RWPE2 (cell line): ENCODE measurements at regions not wholly inside any gene's neighbourhood (a gene's known extent, or its start where the extent isn't known, plus 50 kb on each side); places are given as distances from the start of the nearest gene placed in this dataset.
A peak's percentile ranks its signal among the peaks of the same experiment; 100 is the strongest.

ENCODE experiments used
- ATAC-seq: fragments of 200-7000 bp; cut with Tn5 transposase; 3 replicates; pipeline ENCODE4 v1.9.1; 2021; ENCODE audit warnings: low read depth
- DNase-seq: peaks from one replicate; pipeline ENCODE4 v3.0.0-alpha.2; 2020; ENCODE audit warnings: low spot score
- H3K27ac ChIP-seq: fragments of 450-650 bp; 2 replicates; pipeline ENCODE4 v1.5.1; 2017; ENCODE audit warnings: mild to moderate bottlenecking; ENCODE audit not compliant: poor library complexity, severe bottlenecking
- H3K27me3 ChIP-seq: fragments of 250-450 bp; sonication (Bioruptor Pico); 2 replicates; pipeline ENCODE4 v1.5.1; 2021; ENCODE audit warnings: mild to moderate bottlenecking, moderate library complexity; ENCODE audit not compliant: insufficient read depth, poor library complexity, severe bottlenecking
- H3K36me3 ChIP-seq: fragments of 250-450 bp; sonication (Bioruptor Pico); 2 replicates; pipeline ENCODE4 v1.5.1; 2020; ENCODE audit warnings: low read depth, mild to moderate bottlenecking, moderate library complexity
- H3K4me1 ChIP-seq: fragments of 250-450 bp; sonication (Bioruptor Pico); 2 replicates; pipeline ENCODE4 v1.5.1; 2021; ENCODE audit warnings: mild to moderate bottlenecking, moderate library complexity; ENCODE audit not compliant: insufficient read depth, poor library complexity, severe bottlenecking
- H3K4me3 ChIP-seq: fragments of 250-450 bp; sonication (Bioruptor Pico); 2 replicates; pipeline ENCODE4 v1.5.1; 2021; ENCODE audit warnings: mild to moderate bottlenecking, moderate library complexity; ENCODE audit not compliant: severe bottlenecking
- H3K9me3 ChIP-seq: fragments of 250-450 bp; sonication (Bioruptor Pico); 2 replicates; pipeline ENCODE4 v1.5.1; 2021; ENCODE audit warnings: mild to moderate bottlenecking, moderate library complexity; ENCODE audit not compliant: severe bottlenecking
- TF ChIP-seq, protein P1 (sequence below): fragments of 450-650 bp; IDR thresholded peaks from one replicate; pipeline ENCODE4 v1.5.1; 2017; ENCODE audit warnings: mild to moderate bottlenecking, moderate library complexity; ENCODE audit not compliant: poor library complexity, severe bottlenecking

DNA sequence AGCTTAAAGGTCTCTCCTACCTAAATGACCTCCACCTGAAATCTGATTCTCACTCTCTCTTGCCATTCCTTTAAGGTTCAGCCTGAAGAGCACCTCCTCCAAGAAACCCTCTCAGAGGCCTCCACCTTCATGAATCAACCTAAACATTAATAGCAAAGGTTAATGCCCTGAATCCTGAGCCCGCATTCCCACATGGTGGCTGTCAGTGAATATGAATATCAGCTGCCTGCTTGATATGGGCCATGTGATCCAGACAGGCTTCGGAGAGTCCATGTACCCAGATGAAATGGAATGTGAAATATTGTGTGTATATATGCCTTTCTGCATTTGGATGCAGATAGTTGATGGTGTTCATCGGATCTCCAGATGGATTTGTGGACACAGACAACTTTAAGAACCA, 317.5 kb downstream of the TOX3 start:
- Histone ChIP-seq H3K27ac (no peak overlapping the region), H3K4me1 (no peaks in the 10 kb centered on the region), H3K27me3 (no peaks in the 10 kb centered on the region), H3K9me3 (no peaks in the 10 kb centered on the region), H3K4me3 (no peak overlapping the region), H3K36me3 (no peaks in the 10 kb centered on the region)
- no peak for ATAC-seq
- TF ChIP-seq, protein P1, sequence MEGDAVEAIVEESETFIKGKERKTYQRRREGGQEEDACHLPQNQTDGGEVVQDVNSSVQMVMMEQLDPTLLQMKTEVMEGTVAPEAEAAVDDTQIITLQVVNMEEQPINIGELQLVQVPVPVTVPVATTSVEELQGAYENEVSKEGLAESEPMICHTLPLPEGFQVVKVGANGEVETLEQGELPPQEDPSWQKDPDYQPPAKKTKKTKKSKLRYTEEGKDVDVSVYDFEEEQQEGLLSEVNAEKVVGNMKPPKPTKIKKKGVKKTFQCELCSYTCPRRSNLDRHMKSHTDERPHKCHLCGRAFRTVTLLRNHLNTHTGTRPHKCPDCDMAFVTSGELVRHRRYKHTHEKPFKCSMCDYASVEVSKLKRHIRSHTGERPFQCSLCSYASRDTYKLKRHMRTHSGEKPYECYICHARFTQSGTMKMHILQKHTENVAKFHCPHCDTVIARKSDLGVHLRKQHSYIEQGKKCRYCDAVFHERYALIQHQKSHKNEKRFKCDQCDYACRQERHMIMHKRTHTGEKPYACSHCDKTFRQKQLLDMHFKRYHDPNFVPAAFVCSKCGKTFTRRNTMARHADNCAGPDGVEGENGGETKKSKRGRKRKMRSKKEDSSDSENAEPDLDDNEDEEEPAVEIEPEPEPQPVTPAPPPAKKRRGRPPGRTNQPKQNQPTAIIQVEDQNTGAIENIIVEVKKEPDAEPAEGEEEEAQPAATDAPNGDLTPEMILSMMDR = no peak
- DNase-seq = no peak

DNA sequence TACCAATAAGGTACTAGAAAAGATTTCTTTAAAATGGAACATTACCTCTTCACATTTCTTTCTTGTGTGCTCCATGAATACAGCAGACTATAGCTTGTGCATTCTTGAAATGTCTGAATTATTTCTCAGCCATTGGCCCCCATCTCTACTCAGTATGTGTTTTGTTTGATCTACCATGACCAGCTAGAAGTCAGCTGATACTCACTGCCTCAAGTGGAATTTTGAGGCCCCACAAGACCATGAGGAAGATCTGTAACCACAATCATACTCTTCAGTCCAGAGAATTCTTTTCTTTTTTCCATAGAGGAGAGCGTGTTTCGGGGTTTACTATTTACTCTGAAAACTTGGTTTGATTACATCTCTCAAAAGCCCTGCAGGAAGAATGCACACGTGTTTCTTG, 319.1 kb downstream of the TOX3 start:
- ATAC-seq (no peak), DNase-seq (no peak)
- H3K4me3 ChIP-seq = no peak overlapping the region
- H3K9me3 ChIP-seq = no peaks in the 10 kb centered on the region
- no peak overlapping the region for H3K27ac ChIP-seq
- H3K4me1 ChIP-seq = no peaks in the 10 kb centered on the region
- H3K27me3 ChIP-seq = no peaks in the 10 kb centered on the region
- TF ChIP-seq, protein P1 = no peak
- H3K36me3 ChIP-seq = no peaks in the 10 kb centered on the region

DNA sequence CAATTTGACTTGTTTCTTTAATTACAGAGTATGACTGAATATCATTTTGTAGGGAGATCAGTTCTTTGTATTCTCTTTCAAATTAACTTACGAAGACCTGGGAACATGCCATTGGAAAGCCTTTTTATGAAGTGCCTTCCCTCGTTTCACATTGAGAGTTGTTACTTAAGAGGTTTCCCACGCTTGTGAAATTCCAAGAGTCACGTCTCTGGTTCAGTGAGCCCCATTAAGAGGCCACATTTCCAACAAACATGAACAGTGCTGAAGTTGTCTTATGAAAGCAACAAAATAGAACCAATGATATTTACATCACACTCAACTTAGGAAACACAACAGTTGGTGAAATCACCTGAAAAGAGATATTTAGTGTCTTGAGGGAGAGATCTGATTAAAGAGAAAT, 334.1 kb downstream of the TOX3 start:
- no peaks in the 10 kb centered on the region for H3K36me3 ChIP-seq
- no peaks in the 10 kb centered on the region for H3K27me3 ChIP-seq
- H3K4me3 ChIP-seq = no peak overlapping the region
- ATAC-seq = no peak
- H3K4me1 ChIP-seq = no peaks in the 10 kb centered on the region
- no peak for DNase-seq
- TF ChIP-seq, protein P1 = no peak
- no peak overlapping the region for H3K27ac ChIP-seq
- no peaks in the 10 kb centered on the region for H3K9me3 ChIP-seq

DNA sequence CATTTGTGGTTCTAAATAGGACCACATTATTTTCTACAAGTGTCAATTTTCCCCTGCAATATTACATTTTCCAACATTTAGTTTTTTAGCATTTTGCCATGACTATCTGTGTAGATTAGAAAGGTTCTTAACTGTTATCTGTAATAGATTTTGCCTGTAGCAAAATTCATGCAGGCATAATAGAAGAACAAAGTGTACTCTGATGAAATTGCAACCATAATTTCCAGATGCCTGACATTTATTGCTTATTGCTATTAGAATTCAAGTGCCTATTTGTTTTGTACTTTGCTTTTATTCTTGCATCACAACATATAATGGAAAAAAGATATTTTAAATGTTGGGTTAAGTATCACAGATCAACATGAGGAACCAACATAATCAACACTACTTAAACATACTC, 337.7 kb downstream of the TOX3 start:
- H3K4me3 ChIP-seq = no peak overlapping the region
- no peak for ATAC-seq
- no peaks in the 10 kb centered on the region for H3K27me3 ChIP-seq
- no peak for DNase-seq
- no peaks in the 10 kb centered on the region for H3K36me3 ChIP-seq
- H3K9me3 ChIP-seq = no peaks in the 10 kb centered on the region
- H3K27ac ChIP-seq = no peak overlapping the region
- TF ChIP-seq, protein P1 = no peak
- no peaks in the 10 kb centered on the region for H3K4me1 ChIP-seq

DNA sequence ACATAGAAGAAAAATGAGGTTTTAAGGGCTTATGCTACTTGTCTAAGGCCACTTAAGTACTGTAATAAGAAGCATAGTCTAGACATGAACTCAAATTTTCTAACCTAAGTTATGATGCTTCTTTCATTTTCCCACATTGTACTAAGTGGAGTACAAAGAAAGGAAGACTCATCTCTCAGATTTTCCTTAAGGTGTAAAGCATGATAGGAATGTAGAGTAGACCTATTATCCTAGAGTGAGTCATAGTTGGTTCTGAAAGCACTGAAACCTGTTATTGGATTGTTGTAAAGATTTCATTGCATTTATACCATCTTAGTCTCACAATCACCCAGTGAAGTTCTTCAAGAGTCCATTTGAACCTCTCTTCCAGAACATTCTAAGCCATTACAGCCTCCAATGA, 343.8 kb downstream of the TOX3 start:
- H3K4me3 ChIP-seq = no peak overlapping the region
- DNase-seq = no peak
- TF ChIP-seq, protein P1 = no peak
- H3K9me3 ChIP-seq = no peaks in the 10 kb centered on the region
- H3K36me3 ChIP-seq = no peaks in the 10 kb centered on the region
- peak; percentile 92 for ATAC-seq
- peaks cover under 1% of the 10 kb centered on the region for H3K27me3 ChIP-seq
- H3K27ac ChIP-seq = no peak overlapping the region
- H3K4me1 ChIP-seq = no peaks in the 10 kb centered on the region
